ENCODE measurements at regions not wholly inside any gene's neighbourhood (a gene's known extent, or its start where the extent isn't known, plus 50 kb on each side); places are given as distances from the start of the nearest gene placed in this dataset.
"Not testable (repeated sequence)": the region's sequence is repeated elsewhere in the genome, so short reads cannot be mapped to it uniquely, and the experiment has no call there.

GRCh38 chrX:39688576-39689375 lies 409.0 kb downstream of the BCOR start:
- DNase-seq = peak in 1 of 2 experiments; percentile 15

GRCh38 chrX:39689376-39690104 lies 408.2 kb downstream of the BCOR start:
- no peak for DNase-seq

GRCh38 chrX:39690541-39691415 lies 407.0 kb downstream of the BCOR start:
- DNase-seq = no peak

GRCh38 chrX:39691724-39692123 lies 406.0 kb downstream of the BCOR start:
- no peak for DNase-seq

- no peak for DNase-seq
These were observed 405.0 kb downstream of the BCOR start for GRCh38 chrX:39692796-39693195.

- no peak for DNase-seq
These were observed 404.5 kb downstream of the BCOR start for GRCh38 chrX:39693298-39693697.

GRCh38 chrX:39702636-39703035 lies 395.1 kb downstream of the BCOR start:
- not testable (repeated sequence) for DNase-seq

GRCh38 chrX:39703307-39703706 lies 394.5 kb downstream of the BCOR start:
- DNase-seq = no peak

- DNase-seq = no peak
These were observed 393.2 kb downstream of the BCOR start for GRCh38 chrX:39704590-39704989.

GRCh38 chrX:39705290-39705689 lies 392.5 kb downstream of the BCOR start:
- DNase-seq = peak; percentile 23 to 25

GRCh38 chrX:39709364-39709763 lies 388.4 kb downstream of the BCOR start:
- DNase-seq = no peak

- no peak for DNase-seq
These were observed 387.9 kb downstream of the BCOR start for GRCh38 chrX:39709812-39710211.

GRCh38 chrX:39710776-39711175 lies 387.0 kb downstream of the BCOR start:
- no peak for DNase-seq

- no peak for DNase-seq
These were observed 383.3 kb downstream of the BCOR start for GRCh38 chrX:39714471-39714870.

GRCh38 chrX:39716401-39716800 lies 381.4 kb downstream of the BCOR start:
- no peak for DNase-seq

GRCh38 chrX:39716802-39717540 lies 380.8 kb downstream of the BCOR start:
- DNase-seq = no peak

- no peak for DNase-seq
These were observed 378.8 kb downstream of the BCOR start for GRCh38 chrX:39718981-39719380.

- DNase-seq = no peak
These were observed 376.8 kb downstream of the BCOR start for GRCh38 chrX:39720945-39721344.

- DNase-seq = no peak
These were observed 376.0 kb downstream of the BCOR start for GRCh38 chrX:39721566-39722279.

GRCh38 chrX:39724544-39724943 lies 373.2 kb downstream of the BCOR start:
- no peak for DNase-seq

- no peak for DNase-seq
These were observed 372.6 kb downstream of the BCOR start for GRCh38 chrX:39725114-39725513.
